ENCODE measurements at regions not wholly inside any gene's neighbourhood (a gene's known extent, or its start where the extent isn't known, plus 50 kb on each side); places are given as distances from the start of the nearest gene placed in this dataset.

DNA sequence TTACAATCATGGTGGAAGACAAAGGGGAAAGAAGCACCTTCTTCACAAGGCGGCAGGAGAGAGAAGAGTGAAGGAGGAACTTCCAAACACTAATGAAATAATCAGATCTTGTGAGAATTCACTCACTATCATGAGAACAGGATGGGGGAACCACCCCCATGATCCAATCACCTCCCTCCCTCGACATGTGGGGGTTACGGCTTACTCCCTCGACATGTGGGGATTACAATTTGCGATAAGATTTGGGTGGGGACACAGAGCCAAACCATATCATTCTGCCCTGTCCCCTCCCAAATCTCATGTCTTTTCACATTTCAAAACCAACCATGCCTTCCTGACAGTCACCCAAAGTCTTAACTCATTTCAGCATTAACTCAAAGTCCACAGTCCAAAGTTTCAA lies 88.7 kb upstream of the PGRMC2 start:
- no peak for TF ChIP-seq YY1 (IDR thresholded peaks at IDR 0.05; ENCODE audit: insufficient read depth, insufficient read length)
- no peak for TF ChIP-seq SUZ12 (IDR thresholded peaks at IDR 0.05; ENCODE audit: extremely low read depth, insufficient read depth, insufficient read length)

Measured in NT2/D1 (cell line).